DOHH2 (cell line): ENCODE measurements at regions not wholly inside any gene's neighbourhood (a gene's known extent, or its start where the extent isn't known, plus 50 kb on each side); places are given as distances from the start of the nearest gene placed in this dataset.

Experiments
- EZH2phosphoT487 ChIP-seq: fragments of 200-600 bp; sonication (generic); IDR thresholded peaks from 2 replicates; pipeline ENCODE4 v1.6.1; 2017; ENCODE audit warnings: borderline replicate concordance, mild to moderate bottlenecking, antibody characterized with exemption, low read length, moderate library complexity, mixed read lengths
- TF ChIP-seq, protein P1 (sequence below): fragments of 200-600 bp; sonication (generic); IDR thresholded peaks from one replicate; pipeline ENCODE4 v1.5.1; 2014; ENCODE audit warnings: antibody characterized with exemption, mild to moderate bottlenecking, low read depth, low read length; ENCODE audit not compliant: poor library complexity, severe bottlenecking

GRCh38 chr4:80126435-80126834 lies 53.4 kb upstream of the ANTXR2 start:
- TF ChIP-seq, protein P1, sequence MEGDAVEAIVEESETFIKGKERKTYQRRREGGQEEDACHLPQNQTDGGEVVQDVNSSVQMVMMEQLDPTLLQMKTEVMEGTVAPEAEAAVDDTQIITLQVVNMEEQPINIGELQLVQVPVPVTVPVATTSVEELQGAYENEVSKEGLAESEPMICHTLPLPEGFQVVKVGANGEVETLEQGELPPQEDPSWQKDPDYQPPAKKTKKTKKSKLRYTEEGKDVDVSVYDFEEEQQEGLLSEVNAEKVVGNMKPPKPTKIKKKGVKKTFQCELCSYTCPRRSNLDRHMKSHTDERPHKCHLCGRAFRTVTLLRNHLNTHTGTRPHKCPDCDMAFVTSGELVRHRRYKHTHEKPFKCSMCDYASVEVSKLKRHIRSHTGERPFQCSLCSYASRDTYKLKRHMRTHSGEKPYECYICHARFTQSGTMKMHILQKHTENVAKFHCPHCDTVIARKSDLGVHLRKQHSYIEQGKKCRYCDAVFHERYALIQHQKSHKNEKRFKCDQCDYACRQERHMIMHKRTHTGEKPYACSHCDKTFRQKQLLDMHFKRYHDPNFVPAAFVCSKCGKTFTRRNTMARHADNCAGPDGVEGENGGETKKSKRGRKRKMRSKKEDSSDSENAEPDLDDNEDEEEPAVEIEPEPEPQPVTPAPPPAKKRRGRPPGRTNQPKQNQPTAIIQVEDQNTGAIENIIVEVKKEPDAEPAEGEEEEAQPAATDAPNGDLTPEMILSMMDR: no peak
- TF ChIP-seq EZH2phosphoT487: no peak
